HEK293 (cell line): ENCODE measurements at regions not wholly inside any gene's neighbourhood (a gene's known extent, or its start where the extent isn't known, plus 50 kb on each side); places are given as distances from the start of the nearest gene placed in this dataset.
A peak's percentile ranks its signal among the peaks of the same experiment; 100 is the strongest.

Source experiments
- CTCF ChIA-PET: fragments of 350-600 bp; formaldehyde crosslinking; extraction: SDS; loops from one replicate; lab custom pipeline; 2021; ENCODE audit warnings: antibody characterized with exemption; lab: Yijun Ruan, JAX
- POLR2A ChIA-PET: fragments of 300-600 bp; formaldehyde crosslinking; extraction: SDS; loops from one replicate; lab custom pipeline; 2020; ENCODE audit warnings: antibody characterized with exemption, inconsistent platforms; lab: Yijun Ruan, JAX
- H3K27ac ChIP-seq: fragments of 200-500 bp; sonication (Bioruptor generic); 2 replicates; pipeline ENCODE4 v1.5.1; 2014; ENCODE audit warnings: low read depth, low read length, control low read depth, inconsistent platforms; ENCODE audit errors: extremely low read depth
- H3K36me3 ChIP-seq, 2 experiments: fragments of 200-500 bp in 1 of 2; sonication (Bioruptor generic) in 1 of 2; 1 replicate in 1 of 2; 2 replicates in 1 of 2; pipeline ENCODE4 v1.5.1; 2014 to 2017; ENCODE audit warnings: inconsistent platforms in 2 of 2, low read length in 2 of 2; ENCODE audit not compliant: control insufficient read depth in 2 of 2, insufficient read depth in 1 of 2
- H3K4me1 ChIP-seq: fragments of 200-500 bp; sonication (Bioruptor generic); 2 replicates; pipeline ENCODE4 v1.5.1; 2014; ENCODE audit warnings: mild to moderate bottlenecking, low read length, inconsistent platforms; ENCODE audit not compliant: control insufficient read depth, insufficient read depth
- H3K4me3 ChIP-seq: 2 replicates; pipeline ENCODE4 v1.5.1; 2011; ENCODE audit warnings: low read depth, mild to moderate bottlenecking, control low read depth, low read length, moderate library complexity
- H3K9me3 ChIP-seq: fragments of 200-500 bp; sonication (Bioruptor generic); 2 replicates; pipeline ENCODE4 v1.5.1; 2014; ENCODE audit warnings: low read depth, low read length, inconsistent platforms; ENCODE audit not compliant: control insufficient read depth, insufficient read depth
- GLIS1 ChIP-seq: fragments of 450-650 bp; formaldehyde crosslinking; IDR thresholded peaks from 2 replicates; pipeline ENCODE4 v1.5.1; 2016; ENCODE audit warnings: missing biosample characterization, missing genetic modification characterization
- HOXC10 ChIP-seq: sonication (generic); formaldehyde crosslinking; IDR thresholded peaks from 2 replicates; pipeline ENCODE4 v1.8.1; 2023; ENCODE audit warnings: mild to moderate bottlenecking, missing genetic modification reagents
- KLF16 ChIP-seq: fragments of 450-650 bp; formaldehyde crosslinking; IDR thresholded peaks from 2 replicates; pipeline ENCODE4 v1.5.1; 2017; ENCODE audit warnings: missing biosample characterization, missing genetic modification characterization
- PRDM10 ChIP-seq: fragments of 450-650 bp; formaldehyde crosslinking; IDR thresholded peaks from 2 replicates; pipeline ENCODE4 v1.5.1; 2016; ENCODE audit warnings: missing biosample characterization, missing genetic modification characterization
- PRDM2 ChIP-seq: fragments of 450-650 bp; formaldehyde crosslinking; IDR thresholded peaks from 2 replicates; pipeline ENCODE4 v1.5.1; 2016; ENCODE audit warnings: missing biosample characterization, missing genetic modification characterization, borderline replicate concordance
- YY1 ChIP-seq: fragments of 450-650 bp; formaldehyde crosslinking; IDR thresholded peaks from 2 replicates; pipeline ENCODE4 v1.5.1; 2018; ENCODE audit warnings: missing biosample characterization, missing genetic modification characterization
- ZBTB17 ChIP-seq: fragments of 450-650 bp; formaldehyde crosslinking; IDR thresholded peaks from 2 replicates; pipeline ENCODE4 v1.5.1; 2016; ENCODE audit warnings: missing biosample characterization, missing genetic modification characterization
- ZBTB21 ChIP-seq: fragments of 450-650 bp; formaldehyde crosslinking; IDR thresholded peaks from 2 replicates; pipeline ENCODE4 v1.5.1; 2017; ENCODE audit warnings: missing biosample characterization, missing genetic modification characterization
- ZIC2 ChIP-seq: fragments of 450-650 bp; formaldehyde crosslinking; IDR thresholded peaks from 2 replicates; pipeline ENCODE4 v1.5.1; 2016; ENCODE audit warnings: missing biosample characterization, missing genetic modification characterization
- ZNF132 ChIP-seq: fragments of 450-650 bp; formaldehyde crosslinking; IDR thresholded peaks from 2 replicates; pipeline ENCODE4 v1.5.1; 2017; ENCODE audit warnings: missing biosample characterization, missing genetic modification characterization, borderline replicate concordance
- ZNF138 ChIP-seq: fragments of 450-650 bp; formaldehyde crosslinking; IDR thresholded peaks from 2 replicates; pipeline ENCODE4 v1.5.1; 2016; ENCODE audit warnings: missing biosample characterization, missing genetic modification characterization, borderline replicate concordance
- ZNF146 ChIP-seq: fragments of 450-650 bp; formaldehyde crosslinking; IDR thresholded peaks from 2 replicates; pipeline ENCODE4 v1.5.1; 2016; ENCODE audit warnings: missing biosample characterization, missing genetic modification characterization
- ZNF175 ChIP-seq: fragments of 450-650 bp; formaldehyde crosslinking; IDR thresholded peaks from 2 replicates; pipeline ENCODE4 v1.5.1; 2016; ENCODE audit warnings: missing biosample characterization, missing genetic modification characterization
- ZNF366 ChIP-seq: fragments of 450-650 bp; formaldehyde crosslinking; conservative IDR thresholded peaks from 2 replicates; pipeline ENCODE4 v1.5.1; 2016; ENCODE audit warnings: missing biosample characterization, missing genetic modification characterization
- ZNF473 ChIP-seq: fragments of 450-650 bp; formaldehyde crosslinking; IDR thresholded peaks from 2 replicates; pipeline ENCODE4 v1.5.1; 2017; ENCODE audit warnings: missing biosample characterization, missing genetic modification characterization
- ZSCAN18 ChIP-seq: fragments of 450-650 bp; formaldehyde crosslinking; IDR thresholded peaks from 2 replicates; pipeline ENCODE4 v1.5.1; 2016; ENCODE audit warnings: missing biosample characterization, missing genetic modification characterization

GRCh38 chr2:120871016-120871635 lies 135.5 kb downstream of the GLI2 start (continued):
- no peak for TF ChIP-seq PRDM2 (tag by site-specific recombination)

GRCh38 chr2:120871881-120872620 lies 136.4 kb downstream of the GLI2 start:
- H3K27ac ChIP-seq: no peak overlapping the region
- H3K4me3 ChIP-seq: no peak overlapping the region
- H3K9me3 ChIP-seq: no peaks in the 10 kb centered on the region
- POLR2A ChIA-PET: no interaction called here
- H3K4me1 ChIP-seq: no peaks in the 10 kb centered on the region
- H3K36me3 ChIP-seq: no peaks in the 10 kb centered on the region
- TF ChIP-seq ZIC2 (peak; percentile 84), GLIS1 (tag by site-specific recombination) (no peak)
- CTCF ChIA-PET: no interaction called here

- no peak for TF ChIP-seq ZNF146 (tag by site-specific recombination)
- TF ChIP-seq ZIC2: peak; percentile 83
- Histone ChIP-seq H3K4me3 (no peak overlapping the region), H3K36me3 (no peaks in the 10 kb centered on the region), H3K4me1 (no peaks in the 10 kb centered on the region), H3K27ac (no peak overlapping the region), H3K9me3 (no peaks in the 10 kb centered on the region)
- ChIA-PET POLR2A (no interaction called here), CTCF (no interaction called here)
These were observed 138.6 kb downstream of the GLI2 start for GRCh38 chr2:120873958-120874887.

GRCh38 chr2:120874888-120875275 lies 139.2 kb downstream of the GLI2 start:
- CTCF ChIA-PET: no interaction called here
- no peaks in the 10 kb centered on the region for H3K9me3 ChIP-seq
- POLR2A ChIA-PET: interaction anchor here (0.6 kb wide), 1 partner anchor 1441 kb away, joined by 4 read pairs; no protein-coding TSS in a partner anchor
- no peaks in the 10 kb centered on the region for H3K36me3 ChIP-seq
- no peaks in the 10 kb centered on the region for H3K4me1 ChIP-seq
- no peak overlapping the region for H3K27ac ChIP-seq
- H3K4me3 ChIP-seq: no peak overlapping the region
- TF ChIP-seq KLF16 (tag by site-specific recombination): no peak
- no peak for TF ChIP-seq ZBTB21 (tag by site-specific recombination)
- TF ChIP-seq ZSCAN18 (tag by site-specific recombination): no peak
- TF ChIP-seq ZBTB17: no peak
- no peak for TF ChIP-seq ZNF138
- TF ChIP-seq ZNF132: no peak
- no peak for TF ChIP-seq PRDM10 (tag by site-specific recombination)
- TF ChIP-seq ZNF473 (tag by site-specific recombination): no peak
- no peak for TF ChIP-seq ZNF175 (tag by site-specific recombination)
- TF ChIP-seq YY1 (tag by site-specific recombination): no peak
- no peak for TF ChIP-seq ZNF366 (tag by site-specific recombination)
- TF ChIP-seq HOXC10: no peak
